ENCODE measurements at regions not wholly inside any gene's neighbourhood (a gene's known extent, or its start where the extent isn't known, plus 50 kb on each side); places are given as distances from the start of the nearest gene placed in this dataset.

GRCh38 chr10:57972783-57973182 is 294.9 kb downstream of the IPMK start:
- TF ChIP-seq, protein P1, sequence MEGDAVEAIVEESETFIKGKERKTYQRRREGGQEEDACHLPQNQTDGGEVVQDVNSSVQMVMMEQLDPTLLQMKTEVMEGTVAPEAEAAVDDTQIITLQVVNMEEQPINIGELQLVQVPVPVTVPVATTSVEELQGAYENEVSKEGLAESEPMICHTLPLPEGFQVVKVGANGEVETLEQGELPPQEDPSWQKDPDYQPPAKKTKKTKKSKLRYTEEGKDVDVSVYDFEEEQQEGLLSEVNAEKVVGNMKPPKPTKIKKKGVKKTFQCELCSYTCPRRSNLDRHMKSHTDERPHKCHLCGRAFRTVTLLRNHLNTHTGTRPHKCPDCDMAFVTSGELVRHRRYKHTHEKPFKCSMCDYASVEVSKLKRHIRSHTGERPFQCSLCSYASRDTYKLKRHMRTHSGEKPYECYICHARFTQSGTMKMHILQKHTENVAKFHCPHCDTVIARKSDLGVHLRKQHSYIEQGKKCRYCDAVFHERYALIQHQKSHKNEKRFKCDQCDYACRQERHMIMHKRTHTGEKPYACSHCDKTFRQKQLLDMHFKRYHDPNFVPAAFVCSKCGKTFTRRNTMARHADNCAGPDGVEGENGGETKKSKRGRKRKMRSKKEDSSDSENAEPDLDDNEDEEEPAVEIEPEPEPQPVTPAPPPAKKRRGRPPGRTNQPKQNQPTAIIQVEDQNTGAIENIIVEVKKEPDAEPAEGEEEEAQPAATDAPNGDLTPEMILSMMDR (IDR thresholded peaks at IDR 0.05; ENCODE audit: unreplicated experiment) = no peak
- Mint-ChIP-seq H3K27me3 (ENCODE audit: insufficient read depth, unreplicated experiment) (no peaks in the 10 kb centered on the region), H3K4me1 (ENCODE audit: insufficient read depth, unreplicated experiment) (no peaks in the 10 kb centered on the region), H3K9me3 (ENCODE audit: unreplicated experiment) (peaks cover under 1% of the 10 kb centered on the region), H3K4me3 (ENCODE audit: unreplicated experiment) (no peak overlapping the region), H3K27ac (ENCODE audit: low read depth, unreplicated experiment) (no peak overlapping the region), H3K36me3 (ENCODE audit: insufficient read depth, unreplicated experiment) (no peaks in the 10 kb centered on the region)
- ChIA-PET CTCF (interaction anchor here (0.7 kb wide), 1 partner anchor 1674 kb away, joined by 3 read pairs; no protein-coding TSS in a partner anchor), POLR2A (interaction anchor here (0.9 kb wide), 1 partner anchor 10 kb away, joined by 3 read pairs; no protein-coding TSS in a partner anchor)
- no TSS peak for BruUV-seq (replicated peaks)
- no peak for DNase-seq (ENCODE audit: unreplicated experiment)
- intact Hi-C loops (cut with micrococcal nuclease) = no loop called here

DNA sequence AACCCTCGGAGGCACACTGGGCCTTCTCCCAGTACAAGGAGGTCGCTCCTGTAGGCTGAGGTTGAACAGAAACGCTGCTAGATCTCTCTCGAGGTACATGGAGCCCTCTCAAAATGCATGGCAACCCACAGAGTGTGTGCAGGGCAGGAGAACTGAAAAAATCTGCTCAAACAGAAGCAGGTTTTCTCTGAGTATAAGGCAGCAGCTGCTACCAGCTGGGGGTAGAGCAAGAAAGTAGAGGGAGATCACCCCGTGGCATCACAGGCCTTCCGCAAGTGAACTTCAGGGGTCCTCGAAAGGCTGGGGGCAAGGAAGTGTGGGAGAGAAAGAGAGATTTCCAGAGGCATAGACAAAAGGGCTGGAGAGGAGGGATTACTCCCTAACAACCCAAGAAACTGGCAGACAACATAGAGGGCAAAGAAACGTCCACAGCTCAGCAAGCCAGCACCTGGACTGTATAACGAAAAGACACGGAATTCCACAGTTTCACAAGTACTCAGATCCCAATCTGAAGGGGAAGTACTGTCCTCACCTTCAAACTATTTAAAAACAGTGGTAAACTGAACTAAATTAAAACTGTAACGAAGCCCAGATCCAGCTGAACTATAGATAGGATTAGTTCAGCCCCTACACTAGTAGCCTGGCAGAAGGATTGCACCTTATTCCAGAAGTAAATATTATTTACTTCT is 299.2 kb downstream of the IPMK start:
- Mint-ChIP-seq H3K9me3 (ENCODE audit: unreplicated experiment) (no peaks in the 10 kb centered on the region), H3K4me1 (ENCODE audit: insufficient read depth, unreplicated experiment) (no peaks in the 10 kb centered on the region), H3K36me3 (ENCODE audit: insufficient read depth, unreplicated experiment) (no peaks in the 10 kb centered on the region), H3K27me3 (ENCODE audit: insufficient read depth, unreplicated experiment) (no peaks in the 10 kb centered on the region), H3K27ac (ENCODE audit: low read depth, unreplicated experiment) (no peak overlapping the region), H3K4me3 (ENCODE audit: unreplicated experiment) (no peak overlapping the region)
- intact Hi-C loops (cut with micrococcal nuclease) = no loop called here
- no peak for DNase-seq (ENCODE audit: unreplicated experiment)
- TF ChIP-seq, protein P1 (IDR thresholded peaks at IDR 0.05; ENCODE audit: unreplicated experiment) = no peak
- CTCF ChIA-PET = interaction anchor here (0.5 to 1.2 kb wide), 2 partner anchors 119 to 1166 kb away, joined by 3 to 5 read pairs; no protein-coding TSS in a partner anchor
- POLR2A ChIA-PET = no interaction called here
- BruUV-seq (replicated peaks) = no TSS peak

DNA sequence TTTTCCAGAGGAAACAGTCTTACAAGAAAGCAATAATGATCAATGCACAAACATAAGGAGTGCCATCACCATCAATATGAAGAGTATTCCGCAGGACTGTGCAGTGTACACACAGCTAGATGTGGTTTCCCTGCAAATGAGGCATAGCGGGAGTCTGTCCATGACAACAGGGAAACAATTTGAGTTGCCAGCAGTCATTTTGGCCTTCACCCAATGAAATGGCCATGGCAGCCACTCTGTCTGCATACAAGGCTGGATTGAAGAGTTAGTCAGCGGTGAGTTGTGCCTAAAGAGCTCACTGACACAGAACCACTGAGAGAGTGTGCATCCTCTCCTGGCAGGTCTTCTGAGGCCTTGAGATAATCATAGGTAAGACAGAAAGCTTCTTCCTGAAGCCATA is 303.3 kb downstream of the IPMK start:
- ChIA-PET POLR2A (interaction anchor here (0.7 kb wide), 1 partner anchor 9 kb away, joined by 3 read pairs; no protein-coding TSS in a partner anchor), CTCF (no interaction called here)
- no peak overlapping the region for H3K4me3 Mint-ChIP-seq (ENCODE audit: unreplicated experiment)
- H3K27me3 Mint-ChIP-seq (ENCODE audit: insufficient read depth, unreplicated experiment) = no peaks in the 10 kb centered on the region
- BruUV-seq (replicated peaks) = no TSS peak
- H3K27ac Mint-ChIP-seq (ENCODE audit: low read depth, unreplicated experiment) = no peak overlapping the region
- no peaks in the 10 kb centered on the region for H3K9me3 Mint-ChIP-seq (ENCODE audit: unreplicated experiment)
- peak; percentile 46 for DNase-seq (ENCODE audit: unreplicated experiment)
- H3K4me1 Mint-ChIP-seq (ENCODE audit: insufficient read depth, unreplicated experiment) = no peaks in the 10 kb centered on the region
- TF ChIP-seq, protein P1 (IDR thresholded peaks at IDR 0.05; ENCODE audit: unreplicated experiment) = no peak
- intact Hi-C loops (cut with micrococcal nuclease) = no loop called here
- H3K36me3 Mint-ChIP-seq (ENCODE audit: insufficient read depth, unreplicated experiment) = no peaks in the 10 kb centered on the region

GRCh38 chr10:57963546-57963945 is 304.1 kb downstream of the IPMK start:
- no peak overlapping the region for H3K27ac Mint-ChIP-seq (ENCODE audit: low read depth, unreplicated experiment)
- no peak for DNase-seq (ENCODE audit: unreplicated experiment)
- H3K9me3 Mint-ChIP-seq (ENCODE audit: unreplicated experiment) = no peaks in the 10 kb centered on the region
- H3K4me1 Mint-ChIP-seq (ENCODE audit: insufficient read depth, unreplicated experiment) = no peaks in the 10 kb centered on the region
- intact Hi-C loops (cut with micrococcal nuclease) = no loop called here
- no peaks in the 10 kb centered on the region for H3K27me3 Mint-ChIP-seq (ENCODE audit: insufficient read depth, unreplicated experiment)
- BruUV-seq (replicated peaks) = no TSS peak
- H3K4me3 Mint-ChIP-seq (ENCODE audit: unreplicated experiment) = no peak overlapping the region
- TF ChIP-seq, protein P1 (IDR thresholded peaks at IDR 0.05; ENCODE audit: unreplicated experiment) = no peak
- CTCF ChIA-PET = interaction anchor here (1.5 kb wide), 1 partner anchor 11 kb away, joined by 3 read pairs; no protein-coding TSS in a partner anchor
- H3K36me3 Mint-ChIP-seq (ENCODE audit: insufficient read depth, unreplicated experiment) = no peaks in the 10 kb centered on the region
- POLR2A ChIA-PET = no interaction called here

Measured in MCF 10A (cell line).